G401 (cell line): ENCODE measurements at regions not wholly inside any gene's neighbourhood (a gene's known extent, or its start where the extent isn't known, plus 50 kb on each side); places are given as distances from the start of the nearest gene placed in this dataset.

Experiments used
- DNase-seq: peaks from one replicate; pipeline ENCODE4 v3.0.0-alpha.2; 2015; ENCODE audit warnings: low spot score
- in situ Hi-C: cut with HindIII; loops from 2 replicates; pipeline ENCODE4 v1.10.0; 2016; ENCODE audit warnings: low sequenced_read_pairs, mixed read lengths

DNA sequence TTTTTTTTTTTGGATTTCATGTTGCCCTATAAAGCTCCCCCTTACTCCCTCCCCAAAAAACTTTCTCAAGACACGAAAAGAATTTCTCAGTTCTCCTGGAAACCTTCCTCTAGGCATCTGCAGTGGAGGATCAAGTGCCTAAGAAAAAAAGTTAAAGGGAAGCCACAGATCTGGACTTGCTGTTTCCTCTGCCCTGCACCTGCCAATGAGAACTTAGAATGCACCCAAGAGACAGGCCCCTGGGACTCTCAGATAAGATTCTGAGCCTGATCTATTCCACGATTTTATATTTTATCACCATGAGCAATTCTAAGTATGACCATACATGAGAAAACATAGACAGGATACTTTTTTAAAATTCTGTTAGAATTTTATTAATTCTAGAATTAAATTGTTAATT, 728.9 kb downstream of the BCL11B start:
- in situ Hi-C loops = no loop called here
- DNase-seq = no peak

- no peak for DNase-seq
- in situ Hi-C loops = no loop called here
Measured at GRCh38 chr14:98544174-98544573, 727.8 kb downstream of the BCL11B start.

DNA sequence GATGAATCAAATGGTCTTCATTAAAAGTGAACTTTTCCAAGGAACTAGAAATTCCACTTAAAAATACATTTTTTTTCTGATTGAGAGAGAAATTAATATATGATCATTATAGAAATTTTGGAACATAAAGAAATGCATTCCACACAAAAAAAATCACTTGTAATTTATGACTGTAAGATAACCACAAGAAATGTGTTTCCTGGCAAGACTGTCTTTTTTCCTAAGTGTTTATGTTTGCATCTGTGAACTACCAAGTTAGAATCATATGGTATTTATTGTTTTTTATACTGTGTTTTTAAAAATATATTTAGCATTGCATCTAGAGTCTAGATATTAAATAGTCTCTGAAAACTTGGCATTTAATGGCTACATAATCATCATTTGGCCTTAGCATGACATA, 726.8 kb downstream of the BCL11B start:
- no peak for DNase-seq
- in situ Hi-C loops = no loop called here

DNA sequence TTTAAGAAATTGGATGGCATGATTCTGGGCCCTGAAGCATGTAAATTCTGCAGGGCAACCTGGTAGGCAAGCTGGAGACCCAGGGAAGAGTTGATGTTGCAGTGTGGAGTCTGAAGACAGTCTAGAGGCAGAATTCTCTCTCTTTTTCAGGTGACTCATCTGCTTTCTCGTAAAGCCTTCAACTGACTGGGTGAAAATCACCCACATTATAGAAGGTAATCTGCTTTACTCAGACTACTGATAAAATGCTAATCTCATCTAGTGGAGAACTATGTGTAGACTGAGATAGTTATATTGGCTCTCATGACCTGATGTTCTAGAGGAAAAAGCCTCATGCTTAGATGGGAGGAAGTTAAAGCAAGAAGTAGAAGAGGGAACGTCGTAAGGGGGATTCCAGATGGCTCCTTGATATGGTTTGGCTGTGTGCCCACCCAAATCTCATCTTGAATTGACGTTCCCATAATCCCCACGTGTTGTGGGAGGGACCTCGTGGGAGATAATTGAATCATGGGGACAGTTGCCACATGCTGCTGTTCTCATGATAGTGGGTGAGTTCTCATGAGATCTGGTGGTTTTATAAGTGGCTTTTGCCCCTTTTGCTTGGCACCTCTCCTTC, 723.8 kb downstream of the BCL11B start:
- in situ Hi-C loops = no loop called here
- DNase-seq = no peak

DNA sequence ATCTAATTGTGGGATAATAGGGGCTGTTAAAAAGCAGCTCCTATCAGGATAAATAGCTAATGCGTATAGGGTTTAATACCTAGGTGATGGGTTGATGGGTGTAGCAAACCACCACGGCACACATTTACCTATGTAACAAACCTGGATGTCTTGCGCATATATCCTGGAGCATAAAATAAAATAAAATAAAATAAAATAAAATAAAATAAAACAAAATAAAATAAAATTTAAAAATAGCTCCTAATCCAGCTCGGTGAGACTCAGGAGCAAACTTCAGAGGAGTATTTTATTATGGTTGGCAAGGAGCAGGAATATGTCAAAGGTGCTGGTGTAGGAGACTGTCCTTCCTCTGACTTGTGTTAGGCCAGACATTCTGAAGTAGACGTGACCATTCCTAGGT, 721.0 kb downstream of the BCL11B start:
- DNase-seq = no peak
- in situ Hi-C loops = no loop called here

DNA sequence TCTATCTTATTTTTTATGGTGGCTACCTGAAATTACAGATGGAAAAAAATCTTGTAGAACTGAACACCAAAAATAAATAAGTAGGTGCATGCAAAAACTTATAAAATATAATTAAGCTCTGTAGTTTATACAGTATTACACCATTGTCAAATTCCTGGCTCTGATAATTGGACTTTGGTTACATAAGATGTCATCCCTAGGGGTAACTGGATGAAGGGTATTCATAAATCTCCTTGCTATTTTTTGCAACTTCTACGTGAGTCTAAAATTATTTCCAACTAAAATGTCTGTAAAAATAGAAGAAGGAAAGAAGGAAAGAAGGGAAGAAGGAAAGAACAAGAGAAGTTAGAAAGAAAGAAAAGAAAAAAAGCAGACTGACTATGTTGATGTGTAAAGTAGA, 716.6 kb downstream of the BCL11B start:
- in situ Hi-C loops = no loop called here
- no peak for DNase-seq

GRCh38 chr14:98564006-98564405, 708.0 kb downstream of the BCL11B start:
- in situ Hi-C loops = no loop called here
- no peak for DNase-seq

DNA sequence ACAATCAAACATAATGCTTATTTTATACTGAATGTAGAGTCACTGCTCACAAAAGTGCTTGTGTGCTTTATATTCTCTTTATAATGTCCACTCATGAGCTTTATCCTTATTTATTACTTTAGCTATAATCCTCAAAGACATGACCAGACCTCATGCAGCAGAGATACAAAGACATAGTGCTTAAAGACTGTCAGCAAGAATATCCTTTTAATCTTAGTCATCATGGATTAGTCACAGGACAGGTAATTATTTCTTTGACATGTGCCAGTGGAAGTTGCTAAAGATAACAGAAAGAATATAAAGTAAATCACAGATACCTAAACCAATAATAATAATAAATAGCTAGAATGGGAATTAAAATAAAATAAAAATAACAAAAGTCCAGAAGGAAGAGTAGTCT, 707.5 kb downstream of the BCL11B start:
- no peak for DNase-seq
- in situ Hi-C loops = no loop called here

DNA sequence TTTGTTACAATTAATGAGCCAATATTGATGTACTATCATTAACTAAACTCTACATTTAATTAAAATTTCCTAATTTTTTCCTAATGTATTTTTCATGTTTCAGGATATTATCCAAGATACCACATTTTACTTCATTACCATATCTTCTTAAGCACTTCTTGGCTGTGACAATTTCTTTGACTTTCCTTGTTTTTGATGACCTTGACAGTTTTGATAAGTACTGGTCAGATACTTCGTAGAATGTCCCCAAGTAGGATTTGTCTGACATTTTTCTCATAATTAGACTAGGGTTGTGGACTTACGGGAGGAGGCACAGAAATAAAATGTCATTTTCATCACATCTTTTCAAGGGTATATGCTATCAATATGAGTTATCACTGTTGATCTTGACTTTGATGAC, 700.9 kb downstream of the BCL11B start:
- in situ Hi-C loops = no loop called here
- DNase-seq = no peak

DNA sequence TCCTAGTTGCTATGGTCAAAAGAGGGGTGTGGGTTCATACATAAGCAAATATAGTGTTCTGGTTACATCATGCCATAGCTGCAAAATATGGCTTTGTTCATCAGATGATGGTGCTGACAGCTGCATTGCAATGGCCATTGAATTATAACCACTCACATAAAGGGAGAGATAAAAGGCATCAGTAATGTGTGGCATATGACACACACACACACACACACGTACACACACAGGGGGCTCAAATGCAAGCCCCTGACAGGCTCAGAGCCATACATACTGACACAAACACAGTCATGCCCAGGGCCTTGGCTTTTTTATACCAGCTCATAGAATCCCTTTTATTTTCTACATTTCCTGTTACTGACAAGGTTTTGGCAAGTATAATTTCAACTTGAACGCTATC, 698.9 kb downstream of the BCL11B start:
- in situ Hi-C loops = no loop called here

GRCh38 chr14:98576463-98576862, 695.5 kb downstream of the BCL11B start:
- DNase-seq = no peak
- in situ Hi-C loops = no loop called here

More for the DNA sequence above, 698.9 kb downstream of the BCL11B start:
- no peak for DNase-seq

- in situ Hi-C loops = no loop called here
- no peak for DNase-seq
Measured at GRCh38 chr14:98578204-98578603, 693.8 kb downstream of the BCL11B start.

GRCh38 chr14:98579140-98579539, 692.9 kb downstream of the BCL11B start:
- no peak for DNase-seq
- in situ Hi-C loops = no loop called here

- in situ Hi-C loops = no loop called here
- DNase-seq = no peak
Measured at GRCh38 chr14:98580131-98580678, 691.8 kb downstream of the BCL11B start.

- in situ Hi-C loops = no loop called here
- no peak for DNase-seq
Measured at GRCh38 chr14:98582276-98582675, 689.7 kb downstream of the BCL11B start.

GRCh38 chr14:98591161-98591560, 680.8 kb downstream of the BCL11B start:
- in situ Hi-C loops = no loop called here
- DNase-seq = peak; percentile 89

- DNase-seq = no peak
- in situ Hi-C loops = no loop called here
Measured at GRCh38 chr14:98592611-98593170, 679.3 kb downstream of the BCL11B start.

- in situ Hi-C loops = no loop called here
- peak; percentile 3 for DNase-seq
Measured at GRCh38 chr14:98593361-98593761, 678.6 kb downstream of the BCL11B start.

DNA sequence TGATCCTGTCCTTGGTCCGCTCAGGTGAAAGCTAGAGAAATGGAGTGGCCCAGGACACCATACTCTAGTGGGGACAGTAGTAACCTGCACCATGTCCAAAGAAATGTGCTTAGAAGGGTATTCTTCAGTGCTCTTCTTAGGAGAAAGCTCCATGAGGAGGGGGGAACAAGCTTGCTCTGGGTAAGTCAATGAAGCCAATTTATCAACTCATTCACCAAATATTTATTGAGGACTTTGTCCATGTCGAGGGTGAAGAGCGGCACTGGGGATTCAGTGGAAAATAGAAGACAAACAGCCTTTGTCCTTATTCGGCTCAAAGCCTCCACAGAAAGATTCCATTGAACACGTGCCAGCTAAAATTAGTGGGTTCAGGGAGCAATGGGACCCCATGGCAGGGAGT, 677.8 kb downstream of the BCL11B start:
- DNase-seq = no peak
- in situ Hi-C loops = no loop called here

DNA sequence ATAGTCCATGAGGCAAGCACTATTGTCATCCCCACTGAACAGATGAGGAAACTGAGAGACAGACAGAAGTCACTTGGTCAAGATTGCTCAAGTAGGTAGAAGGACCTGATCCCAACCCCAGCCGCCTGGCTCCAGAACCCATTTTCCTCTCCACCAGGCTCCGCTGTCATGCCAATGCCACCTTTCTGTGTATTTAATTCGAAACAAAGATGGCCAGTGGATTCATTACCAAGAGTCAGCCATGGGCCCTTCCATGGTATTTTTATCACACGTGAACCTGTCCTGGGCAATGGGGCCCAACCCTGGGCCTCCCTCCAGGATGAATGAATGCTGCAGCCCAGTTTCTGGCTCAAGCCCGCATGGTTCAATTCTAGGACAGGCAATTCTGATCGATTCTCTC, 673.4 kb downstream of the BCL11B start:
- in situ Hi-C loops = no loop called here
- DNase-seq = no peak

GRCh38 chr14:98599082-98599481, 672.9 kb downstream of the BCL11B start:
- in situ Hi-C loops = no loop called here
- DNase-seq = no peak
